ENCODE measurements at regions not wholly inside any gene's neighbourhood (a gene's known extent, or its start where the extent isn't known, plus 50 kb on each side); places are given as distances from the start of the nearest gene placed in this dataset.

GRCh38 chr2:234172066-234172465, 121.6 kb downstream of the SPP2 start:
- Histone ChIP-seq H3K4me3 (replicated peaks in 1 of 3; ENCODE audit: insufficient read depth in 1 of 3, low read depth in 1 of 3, low read length in 3 of 3) (no peak overlapping the region), H3K27me3 (ENCODE audit: control insufficient read depth in 2 of 2, insufficient read depth in 2 of 2, low read length in 2 of 2) (no peaks in the 10 kb centered on the region), H4K20me1 (replicated peaks; ENCODE audit: control insufficient read depth, extremely low read depth, insufficient read depth, low read length) (no peaks in the 10 kb centered on the region), H2AFZ (ENCODE audit: low read depth, low read length) (no peak overlapping the region), H3K27ac (ENCODE audit: insufficient read depth, low read depth, low read length) (no peak overlapping the region), H3K9me1 (replicated peaks; ENCODE audit: control insufficient read depth, extremely low read depth, insufficient read depth, low read length) (no peaks in the 10 kb centered on the region), H3K4me2 (ENCODE audit: insufficient read depth, low read length) (no peak overlapping the region), H3K79me2 (ENCODE audit: control insufficient read depth, insufficient read depth, low read length) (no peaks in the 10 kb centered on the region), H3K4me1 (ENCODE audit: control insufficient read depth, extremely low read depth, insufficient read depth, low read length) (peaks cover 2% of the 10 kb centered on the region), H3K36me3 (ENCODE audit: control insufficient read depth in 2 of 2, extremely low read depth in 1 of 2, insufficient read depth in 2 of 2, low read length in 2 of 2) (no peaks in the 10 kb centered on the region), H3K9ac (replicated peaks; ENCODE audit: extremely low read depth, insufficient read depth, low read length) (no peak overlapping the region), H3K9me3 (replicated peaks; ENCODE audit: control insufficient read depth, insufficient read depth, low read length) (no peaks in the 10 kb centered on the region)
- dilution Hi-C loops (cut with MboI; ENCODE audit: extremely low pct_ligation_motif_present, low sequenced_read_pairs): no loop called here
- CTCF ChIA-PET: interaction anchor here (0.7 to 3.3 kb wide), 2 partner anchors 9 to 37 kb away, joined by 3 to 15 read pairs; no protein-coding TSS in a partner anchor
- intact Hi-C loops (cut with micrococcal nuclease): no loop called here
- DNase-seq (ENCODE audit: low read depth, low spot score) (no peak), FAIRE-seq (no peak)
- BruUV-seq (replicated peaks): no TSS peak
- TF ChIP-seq CTCF (IDR thresholded peaks at IDR 0.05; ENCODE audit: extremely low read depth in 1 of 2, insufficient read depth in 1 of 2, low read depth in 1 of 2, low read length in 2 of 2) (no peak), POLR2A (IDR thresholded peaks at IDR 0.05; ENCODE audit: low read depth, low read length) (no peak), FOS (IDR thresholded peaks at IDR 0.05; ENCODE audit: borderline replicate concordance, insufficient read depth, low read length) (no peak), MYC (IDR thresholded peaks at IDR 0.05; ENCODE audit: low read depth, low read length) (no peak), EZH2 (IDR thresholded peaks at IDR 0.05; ENCODE audit: borderline replicate concordance, low read depth, low read length, severe bottlenecking) (no peak), POLR2AphosphoS5 (IDR thresholded peaks at IDR 0.05; ENCODE audit: insufficient read depth, low read depth, low read length) (no peak), GATA2 (IDR thresholded peaks at IDR 0.05; ENCODE audit: insufficient read depth, insufficient read length, low read depth, low read length) (no peak), MAX (IDR thresholded peaks at IDR 0.05; ENCODE audit: insufficient read depth, insufficient read length) (no peak), JUN (IDR thresholded peaks at IDR 0.05; ENCODE audit: borderline replicate concordance, insufficient read depth, insufficient read length, low read depth) (no peak)
- POLR2A ChIA-PET: no interaction called here
